ENCODE measurements at regions not wholly inside any gene's neighbourhood (a gene's known extent, or its start where the extent isn't known, plus 50 kb on each side); places are given as distances from the start of the nearest gene placed in this dataset.
"Not testable (repeated sequence)": the region's sequence is repeated elsewhere in the genome, so short reads cannot be mapped to it uniquely, and the experiment has no call there.

- POLR2A ChIA-PET, result interaction anchor here (0.9 kb wide), 1 partner anchor 306 kb away, joined by 3 read pairs; the partner anchor contains the start of gene PELI2
- CTCF ChIA-PET, result interaction anchor here (0.6 to 1.7 kb wide), 4 partner anchors 17 to 645 kb away, joined by 3 to 4 read pairs (median 4); no protein-coding TSS in a partner anchor
- no peak for DNase-seq (ENCODE audit: extremely low spot score)
- no peak for TF ChIP-seq L3MBTL2 (conservative IDR thresholded peaks at IDR 0.05)
- no peak for TF ChIP-seq TARDBP (IDR thresholded peaks at IDR 0.05)
- no peak for TF ChIP-seq ZNF384 (IDR thresholded peaks at IDR 0.05)
- no peak for TF ChIP-seq SP1 (IDR thresholded peaks at IDR 0.05)
- TF ChIP-seq SUZ12 (IDR thresholded peaks at IDR 0.05), result no peak
- TF ChIP-seq CTBP1 (IDR thresholded peaks at IDR 0.05; ENCODE audit: borderline replicate concordance), result no peak
- no peak for TF ChIP-seq NFRKB (IDR thresholded peaks at IDR 0.05)
- TF ChIP-seq BHLHE40 (IDR thresholded peaks at IDR 0.05; ENCODE audit: borderline replicate concordance), result no peak
- no peak for TF ChIP-seq FOXK2 (IDR thresholded peaks at IDR 0.05)
Observed at GRCh38 chr14:56423544-56423943, 156.1 kb upstream of the TMEM260 start.

- ChIA-PET CTCF (no interaction called here), POLR2A (no interaction called here)
- no peak for DNase-seq (ENCODE audit: extremely low spot score)
- TF ChIP-seq LEF1 (IDR thresholded peaks at IDR 0.05; ENCODE audit: borderline replicate concordance) (no peak), FOXM1 (IDR thresholded peaks at IDR 0.05; ENCODE audit: borderline replicate concordance) (no peak), FOXA1 (IDR thresholded peaks at IDR 0.05) (no peak), ELF4 (IDR thresholded peaks at IDR 0.05) (no peak), ARNT (IDR thresholded peaks at IDR 0.05) (no peak), BHLHE40 (IDR thresholded peaks at IDR 0.05; ENCODE audit: borderline replicate concordance) (no peak), NFRKB (IDR thresholded peaks at IDR 0.05) (no peak), HDGF (IDR thresholded peaks at IDR 0.05; ENCODE audit: borderline replicate concordance) (no peak), L3MBTL2 (conservative IDR thresholded peaks at IDR 0.05) (no peak), ZNF384 (IDR thresholded peaks at IDR 0.05) (no peak), CTBP1 (IDR thresholded peaks at IDR 0.05; ENCODE audit: borderline replicate concordance) (no peak), SUZ12 (IDR thresholded peaks at IDR 0.05) (no peak), TARDBP (IDR thresholded peaks at IDR 0.05) (no peak), FOXK2 (IDR thresholded peaks at IDR 0.05) (no peak), SP1 (IDR thresholded peaks at IDR 0.05) (no peak)
- TF ChIP-seq, protein P1, sequence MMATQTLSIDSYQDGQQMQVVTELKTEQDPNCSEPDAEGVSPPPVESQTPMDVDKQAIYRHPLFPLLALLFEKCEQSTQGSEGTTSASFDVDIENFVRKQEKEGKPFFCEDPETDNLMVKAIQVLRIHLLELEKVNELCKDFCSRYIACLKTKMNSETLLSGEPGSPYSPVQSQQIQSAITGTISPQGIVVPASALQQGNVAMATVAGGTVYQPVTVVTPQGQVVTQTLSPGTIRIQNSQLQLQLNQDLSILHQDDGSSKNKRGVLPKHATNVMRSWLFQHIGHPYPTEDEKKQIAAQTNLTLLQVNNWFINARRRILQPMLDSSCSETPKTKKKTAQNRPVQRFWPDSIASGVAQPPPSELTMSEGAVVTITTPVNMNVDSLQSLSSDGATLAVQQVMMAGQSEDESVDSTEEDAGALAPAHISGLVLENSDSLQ (IDR thresholded peaks at IDR 0.05), result no peak
Observed at GRCh38 chr14:56431013-56431412, 148.6 kb upstream of the TMEM260 start.

DNA sequence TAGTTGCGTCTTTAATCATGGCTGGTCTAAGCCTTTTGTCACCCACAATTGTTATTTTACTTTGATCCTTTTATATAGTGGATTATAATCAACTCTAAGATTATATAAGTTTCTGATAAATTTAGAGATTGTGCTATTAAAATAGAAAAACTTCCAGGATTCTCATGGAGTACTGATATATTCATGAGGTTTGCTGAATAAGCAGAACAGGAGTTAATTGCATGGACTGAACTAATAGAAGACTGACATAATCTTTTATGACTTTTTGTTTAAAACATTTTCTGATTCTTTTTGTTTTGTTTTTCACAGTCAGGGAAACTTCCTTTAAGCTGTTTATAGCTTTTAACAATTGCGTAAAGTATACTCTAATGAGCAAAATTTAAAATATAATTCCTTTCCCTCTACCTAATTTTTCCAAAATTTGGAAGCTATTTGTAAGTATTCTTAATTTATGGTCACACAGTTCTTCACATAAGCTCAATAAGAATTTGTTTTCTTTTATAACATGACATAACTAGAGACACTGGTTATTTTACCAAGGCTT lies 129.9 kb upstream of the TMEM260 start:
- TF ChIP-seq HDGF (IDR thresholded peaks at IDR 0.05; ENCODE audit: borderline replicate concordance), result no peak
- no peak for TF ChIP-seq FOXK2 (IDR thresholded peaks at IDR 0.05)
- no peak for TF ChIP-seq CTBP1 (IDR thresholded peaks at IDR 0.05; ENCODE audit: borderline replicate concordance)
- TF ChIP-seq FOXA1 (IDR thresholded peaks at IDR 0.05), result no peak
- TF ChIP-seq LEF1 (IDR thresholded peaks at IDR 0.05; ENCODE audit: borderline replicate concordance), result no peak
- TF ChIP-seq BHLHE40 (IDR thresholded peaks at IDR 0.05; ENCODE audit: borderline replicate concordance), result no peak
- no peak for TF ChIP-seq ARNT (IDR thresholded peaks at IDR 0.05)
- TF ChIP-seq ELF4 (IDR thresholded peaks at IDR 0.05), result no peak
- no peak for TF ChIP-seq TARDBP (IDR thresholded peaks at IDR 0.05)
- no peak for TF ChIP-seq FOXM1 (IDR thresholded peaks at IDR 0.05; ENCODE audit: borderline replicate concordance)
- TF ChIP-seq, protein P1 (IDR thresholded peaks at IDR 0.05), result no peak
- TF ChIP-seq SUZ12 (IDR thresholded peaks at IDR 0.05), result no peak
- no peak for TF ChIP-seq NFRKB (IDR thresholded peaks at IDR 0.05)
- TF ChIP-seq ZNF384 (IDR thresholded peaks at IDR 0.05), result no peak
- TF ChIP-seq SP1 (IDR thresholded peaks at IDR 0.05), result no peak
- no peak for TF ChIP-seq L3MBTL2 (conservative IDR thresholded peaks at IDR 0.05)
- DNase-seq (ENCODE audit: extremely low spot score), result no peak
- ChIA-PET POLR2A (no interaction called here), CTCF (no interaction called here)

GRCh38 chr14:56452940-56453339 lies 126.7 kb upstream of the TMEM260 start:
- TF ChIP-seq SP1 (IDR thresholded peaks at IDR 0.05) (no peak), LEF1 (IDR thresholded peaks at IDR 0.05; ENCODE audit: borderline replicate concordance) (no peak), BHLHE40 (IDR thresholded peaks at IDR 0.05; ENCODE audit: borderline replicate concordance) (no peak), CTBP1 (IDR thresholded peaks at IDR 0.05; ENCODE audit: borderline replicate concordance) (no peak)
- CTCF ChIA-PET, result no interaction called here
- POLR2A ChIA-PET, result no interaction called here
- DNase-seq (ENCODE audit: extremely low spot score), result no peak

DNA sequence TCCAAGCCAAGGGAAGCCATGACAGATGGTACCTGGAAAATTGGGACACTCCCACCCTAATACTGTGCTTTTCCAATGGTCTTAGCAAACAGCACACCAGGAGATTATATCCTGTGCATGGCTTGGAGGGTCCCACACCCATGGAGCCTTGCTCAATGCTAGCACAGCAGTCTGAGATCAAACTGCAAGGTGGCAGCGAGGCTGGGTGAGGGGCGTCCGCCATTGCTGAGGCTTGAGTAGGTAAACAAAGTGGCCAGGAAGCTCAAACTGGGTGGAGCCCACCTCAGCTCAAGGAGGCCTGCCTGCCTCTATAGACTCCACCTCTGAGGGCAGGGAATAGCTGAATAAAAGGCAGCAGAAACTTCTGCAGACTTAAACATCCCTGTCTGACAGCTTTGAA lies 124.9 kb upstream of the TMEM260 start:
- CTCF ChIA-PET; DNase-seq (ENCODE audit: extremely low spot score); POLR2A ChIA-PET: not testable (repeated sequence)

DNA sequence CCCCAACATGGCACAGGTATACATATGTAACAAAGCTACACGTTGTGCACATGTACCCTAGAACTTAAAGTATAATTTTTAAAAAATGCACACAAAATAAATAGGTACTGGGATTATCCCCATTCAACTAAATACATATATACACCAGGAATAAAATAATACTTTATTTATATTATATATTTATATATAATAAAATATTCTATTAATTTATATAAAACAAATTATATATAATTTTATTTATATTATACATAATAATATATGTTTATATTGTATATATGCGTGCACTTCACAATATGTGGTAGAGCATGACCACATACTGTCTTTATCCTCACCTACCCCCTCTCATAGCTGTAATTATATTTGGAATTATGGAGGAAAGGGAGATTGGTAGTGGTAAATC lies 119.1 kb upstream of the TMEM260 start:
- DNase-seq (ENCODE audit: extremely low spot score), result no peak
- no peak for TF ChIP-seq TARDBP (IDR thresholded peaks at IDR 0.05)
- no peak for TF ChIP-seq BHLHE40 (IDR thresholded peaks at IDR 0.05; ENCODE audit: borderline replicate concordance)
- TF ChIP-seq ZNF384 (IDR thresholded peaks at IDR 0.05), result no peak
- TF ChIP-seq ELF4 (IDR thresholded peaks at IDR 0.05), result no peak
- no peak for TF ChIP-seq NFRKB (IDR thresholded peaks at IDR 0.05)
- no peak for TF ChIP-seq SP1 (IDR thresholded peaks at IDR 0.05)
- TF ChIP-seq FOXA1 (IDR thresholded peaks at IDR 0.05), result no peak
- no peak for TF ChIP-seq FOXM1 (IDR thresholded peaks at IDR 0.05; ENCODE audit: borderline replicate concordance)
- no peak for TF ChIP-seq SUZ12 (IDR thresholded peaks at IDR 0.05)
- no peak for TF ChIP-seq FOXK2 (IDR thresholded peaks at IDR 0.05)
- TF ChIP-seq ARNT (IDR thresholded peaks at IDR 0.05), result no peak
- ChIA-PET CTCF (interaction anchor here (1.4 kb wide), 1 partner anchor 1014 kb away, joined by 3 read pairs; no protein-coding TSS in a partner anchor), POLR2A (no interaction called here)
